ENCODE measurements at regions not wholly inside any gene's neighbourhood (a gene's known extent, or its start where the extent isn't known, plus 50 kb on each side); places are given as distances from the start of the nearest gene placed in this dataset.

DNA sequence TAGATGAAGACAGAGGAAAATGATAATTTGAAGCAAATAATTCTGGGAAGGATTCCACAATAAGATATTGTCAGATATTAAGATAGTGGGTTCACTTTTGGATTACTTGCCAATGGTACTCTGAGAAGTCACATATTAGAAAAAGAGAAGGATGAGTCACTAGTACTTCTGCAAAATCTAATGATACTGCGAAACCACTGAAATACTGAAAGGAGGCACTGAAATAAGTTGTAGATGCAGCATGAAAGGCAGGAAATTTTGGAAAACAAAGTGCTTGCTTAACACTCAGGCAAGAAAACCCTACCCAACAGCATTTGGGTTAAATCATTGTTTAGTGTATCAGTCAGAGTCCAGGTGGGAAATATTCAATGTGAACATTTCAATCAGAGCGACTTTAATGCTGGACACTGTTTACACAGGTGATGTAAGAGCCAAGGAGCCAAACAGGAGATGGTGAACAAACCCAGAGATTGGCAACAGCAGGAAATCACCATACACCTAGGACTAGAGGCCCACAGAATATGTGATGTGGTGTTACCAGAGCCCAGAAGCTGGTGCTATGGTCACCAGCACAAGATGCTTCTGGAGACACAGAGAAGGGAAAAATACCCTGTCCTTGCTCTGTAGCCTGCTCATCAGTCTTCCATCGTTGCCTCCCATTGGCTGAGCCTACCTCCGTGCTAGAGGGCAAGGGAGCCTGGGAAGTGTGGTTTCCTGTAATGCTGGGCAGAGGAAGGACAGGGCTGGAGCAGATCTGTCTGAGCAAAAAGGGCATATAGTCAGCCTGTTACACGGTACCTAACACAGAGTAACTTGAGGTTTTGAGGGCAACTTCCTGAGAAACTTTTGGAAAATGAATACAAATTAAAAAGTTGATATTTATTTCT is 204.7 kb upstream of the ITGA4 start:
- no peaks in the 10 kb centered on the region for H3K4me1 ChIP-seq (ENCODE audit: control insufficient read depth in 2 of 2, insufficient read depth in 2 of 2, low read length in 1 of 2)
- H3K36me3 ChIP-seq (ENCODE audit: control insufficient read depth in 2 of 2, insufficient read depth in 2 of 2, low read length in 1 of 2) = no peaks in the 10 kb centered on the region
- 72 to 74% methylated on average over 5 of the region's 5 CpGs for WGBS, 2 donors
- no peak overlapping the region for H3K27ac ChIP-seq (ENCODE audit: low read depth in 2 of 2, low read length in 1 of 2)
- H3K4me3 ChIP-seq (ENCODE audit: low read depth in 1 of 2, low read length in 2 of 2) = no peak overlapping the region
- no peaks in the 10 kb centered on the region for H3K27me3 ChIP-seq (ENCODE audit: control insufficient read depth in 1 of 2, insufficient read depth in 2 of 2, low read length in 2 of 2)
- no peaks in the 10 kb centered on the region for H3K9me3 ChIP-seq (ENCODE audit: control insufficient read depth in 2 of 2, insufficient read depth in 1 of 2, low read depth in 1 of 2, low read length in 1 of 2)

DNA sequence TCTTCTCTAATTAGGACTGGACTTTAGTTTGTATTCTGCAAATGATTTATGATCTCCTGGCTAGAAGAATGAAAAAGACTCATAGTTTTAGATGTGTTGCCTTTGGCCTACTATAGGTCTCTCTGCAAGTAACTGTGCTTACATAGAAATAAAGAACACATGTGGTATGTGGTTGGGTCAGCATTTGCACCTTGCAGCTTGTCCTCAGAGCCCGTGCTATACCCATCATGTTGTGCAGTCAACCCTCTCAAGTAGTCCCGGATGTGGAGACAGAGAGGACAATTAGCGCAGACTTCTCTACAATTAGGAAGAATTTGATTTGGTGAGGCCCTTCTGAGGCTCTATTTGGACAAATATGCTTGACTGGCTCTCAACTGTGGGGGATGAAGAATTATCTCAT is 203.7 kb upstream of the ITGA4 start:
- no peaks in the 10 kb centered on the region for H3K27me3 ChIP-seq (ENCODE audit: control insufficient read depth in 1 of 2, insufficient read depth in 2 of 2, low read length in 2 of 2)
- WGBS, 2 donors = 95 to 97% methylated on average over 3 of the region's 3 CpGs
- no peaks in the 10 kb centered on the region for H3K4me1 ChIP-seq (ENCODE audit: control insufficient read depth in 2 of 2, insufficient read depth in 2 of 2, low read length in 1 of 2)
- H3K4me3 ChIP-seq (ENCODE audit: low read depth in 1 of 2, low read length in 2 of 2) = no peak overlapping the region
- H3K9me3 ChIP-seq (ENCODE audit: control insufficient read depth in 2 of 2, insufficient read depth in 1 of 2, low read depth in 1 of 2, low read length in 1 of 2) = no peaks in the 10 kb centered on the region
- no peak overlapping the region for H3K27ac ChIP-seq (ENCODE audit: low read depth in 2 of 2, low read length in 1 of 2)
- no peaks in the 10 kb centered on the region for H3K36me3 ChIP-seq (ENCODE audit: control insufficient read depth in 2 of 2, insufficient read depth in 2 of 2, low read length in 1 of 2)

DNA sequence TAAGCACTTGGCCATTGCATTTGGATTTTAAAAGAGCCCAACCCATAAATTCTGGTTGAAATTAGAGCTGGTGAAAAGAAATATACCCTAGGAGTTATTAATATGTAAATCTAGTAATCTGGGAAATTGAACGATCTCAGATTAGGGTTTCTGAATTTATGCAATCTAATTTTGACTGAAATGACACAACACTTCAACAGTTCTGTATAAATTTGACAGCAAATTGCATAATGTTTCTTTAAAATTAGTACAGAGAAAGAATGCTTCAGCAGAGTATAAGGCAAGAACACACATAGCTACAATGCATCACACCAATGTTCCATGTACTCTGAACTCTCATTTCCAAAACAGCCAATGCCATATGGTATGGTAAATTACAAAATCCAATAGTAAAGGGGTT is 201.5 kb upstream of the ITGA4 start:
- 61 to 83% methylated on average over 1 of the region's 1 CpG for WGBS, 2 donors

DNA sequence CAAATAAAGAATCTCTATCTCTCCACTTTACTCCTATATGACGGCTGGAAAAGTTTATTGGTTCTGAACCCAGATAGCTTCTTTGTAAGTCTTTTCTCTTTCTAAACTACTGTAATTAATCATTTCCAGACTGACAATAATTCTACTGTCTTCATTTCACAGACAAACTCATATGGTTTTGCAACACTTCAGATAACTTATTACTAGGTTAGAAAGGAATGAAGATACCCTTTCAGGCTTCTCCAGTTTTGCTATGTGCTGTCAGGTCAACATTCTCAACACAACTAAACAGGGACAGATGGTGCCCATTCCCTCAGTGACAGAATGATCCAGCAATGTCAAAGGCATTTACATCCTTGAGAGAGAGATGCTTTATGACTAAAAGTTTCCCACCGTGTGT is 198.5 kb upstream of the ITGA4 start:
- no peaks in the 10 kb centered on the region for H3K9me3 ChIP-seq (ENCODE audit: control insufficient read depth in 2 of 2, insufficient read depth in 1 of 2, low read depth in 1 of 2, low read length in 1 of 2)

More for the DNA sequence above, 201.5 kb upstream of the ITGA4 start:
- Histone ChIP-seq H3K9me3 (ENCODE audit: control insufficient read depth in 2 of 2, insufficient read depth in 1 of 2, low read depth in 1 of 2, low read length in 1 of 2) (no peaks in the 10 kb centered on the region), H3K4me3 (ENCODE audit: low read depth in 1 of 2, low read length in 2 of 2) (no peak overlapping the region), H3K36me3 (ENCODE audit: control insufficient read depth in 2 of 2, insufficient read depth in 2 of 2, low read length in 1 of 2) (no peaks in the 10 kb centered on the region), H3K27ac (ENCODE audit: low read depth in 2 of 2, low read length in 1 of 2) (no peak overlapping the region), H3K27me3 (ENCODE audit: control insufficient read depth in 1 of 2, insufficient read depth in 2 of 2, low read length in 2 of 2) (no peaks in the 10 kb centered on the region), H3K4me1 (ENCODE audit: control insufficient read depth in 2 of 2, insufficient read depth in 2 of 2, low read length in 1 of 2) (no peaks in the 10 kb centered on the region)

DNA sequence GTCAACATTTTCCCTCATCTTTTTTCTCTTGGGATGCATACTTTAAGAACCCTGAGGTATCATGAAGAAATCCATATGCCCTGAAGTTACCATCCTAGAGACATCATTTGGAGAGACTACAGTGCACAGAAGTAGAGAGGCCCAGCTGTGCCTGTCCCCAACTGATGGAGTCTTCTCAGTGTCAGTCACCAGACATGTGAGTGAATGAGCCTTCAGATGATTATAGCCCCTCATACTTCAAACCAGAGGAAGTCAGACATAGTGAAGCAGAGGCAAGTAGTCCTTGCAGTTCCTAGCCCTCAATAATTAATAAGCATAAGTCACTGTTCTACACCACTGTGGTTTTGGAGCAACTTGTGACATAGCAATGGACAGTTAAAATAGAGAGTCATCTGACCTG is 194.4 kb upstream of the ITGA4 start:
- Histone ChIP-seq H3K27me3 (ENCODE audit: control insufficient read depth in 1 of 2, insufficient read depth in 2 of 2, low read length in 2 of 2) (no peaks in the 10 kb centered on the region), H3K4me3 (ENCODE audit: low read depth in 1 of 2, low read length in 2 of 2) (no peak overlapping the region), H3K36me3 (ENCODE audit: control insufficient read depth in 2 of 2, insufficient read depth in 2 of 2, low read length in 1 of 2) (no peaks in the 10 kb centered on the region), H3K9me3 (ENCODE audit: control insufficient read depth in 2 of 2, insufficient read depth in 1 of 2, low read depth in 1 of 2, low read length in 1 of 2) (no peaks in the 10 kb centered on the region), H3K27ac (ENCODE audit: low read depth in 2 of 2, low read length in 1 of 2) (no peak overlapping the region), H3K4me1 (ENCODE audit: control insufficient read depth in 2 of 2, insufficient read depth in 2 of 2, low read length in 1 of 2) (no peaks in the 10 kb centered on the region)

More for the DNA sequence above, 198.5 kb upstream of the ITGA4 start:
- no peaks in the 10 kb centered on the region for H3K36me3 ChIP-seq (ENCODE audit: control insufficient read depth in 2 of 2, insufficient read depth in 2 of 2, low read length in 1 of 2)
- H3K4me3 ChIP-seq (ENCODE audit: low read depth in 1 of 2, low read length in 2 of 2) = no peak overlapping the region
- H3K27me3 ChIP-seq (ENCODE audit: control insufficient read depth in 1 of 2, insufficient read depth in 2 of 2, low read length in 2 of 2) = no peaks in the 10 kb centered on the region
- H3K4me1 ChIP-seq (ENCODE audit: control insufficient read depth in 2 of 2, insufficient read depth in 2 of 2, low read length in 1 of 2) = no peaks in the 10 kb centered on the region
- no peak overlapping the region for H3K27ac ChIP-seq (ENCODE audit: low read depth in 2 of 2, low read length in 1 of 2)
- 42 to 51% methylated on average over 2 of the region's 2 CpGs for WGBS, 2 donors

DNA sequence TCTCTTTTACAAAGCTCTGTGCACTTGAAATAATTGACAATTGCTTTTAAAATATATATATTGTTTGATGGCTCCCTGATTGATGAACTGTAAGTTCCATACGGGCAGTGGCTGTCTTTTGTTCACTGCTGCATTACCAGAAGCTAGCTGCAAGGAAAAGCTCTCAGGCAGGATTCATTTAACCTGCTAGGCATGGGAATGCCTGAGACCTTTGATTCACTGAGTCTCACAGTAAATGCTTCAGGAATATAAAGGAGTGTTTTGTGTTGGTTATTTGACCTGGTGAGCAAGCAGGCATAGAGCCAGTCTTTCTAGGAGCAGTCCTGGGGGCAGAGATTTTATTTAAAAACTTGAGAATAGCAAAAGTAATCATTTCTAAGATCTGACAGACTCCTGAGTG is 193.2 kb upstream of the ITGA4 start:
- H3K4me3 ChIP-seq (ENCODE audit: low read depth in 1 of 2, low read length in 2 of 2) = no peak overlapping the region
- H3K9me3 ChIP-seq (ENCODE audit: control insufficient read depth in 2 of 2, insufficient read depth in 1 of 2, low read depth in 1 of 2, low read length in 1 of 2) = no peaks in the 10 kb centered on the region
- H3K36me3 ChIP-seq (ENCODE audit: control insufficient read depth in 2 of 2, insufficient read depth in 2 of 2, low read length in 1 of 2) = no peaks in the 10 kb centered on the region
- no peaks in the 10 kb centered on the region for H3K27me3 ChIP-seq (ENCODE audit: control insufficient read depth in 1 of 2, insufficient read depth in 2 of 2, low read length in 2 of 2)
- no peaks in the 10 kb centered on the region for H3K4me1 ChIP-seq (ENCODE audit: control insufficient read depth in 2 of 2, insufficient read depth in 2 of 2, low read length in 1 of 2)
- H3K27ac ChIP-seq (ENCODE audit: low read depth in 2 of 2, low read length in 1 of 2) = no peak overlapping the region
- 30 to 31% methylated on average over 1 of the region's 1 CpG for WGBS, 2 donors

DNA sequence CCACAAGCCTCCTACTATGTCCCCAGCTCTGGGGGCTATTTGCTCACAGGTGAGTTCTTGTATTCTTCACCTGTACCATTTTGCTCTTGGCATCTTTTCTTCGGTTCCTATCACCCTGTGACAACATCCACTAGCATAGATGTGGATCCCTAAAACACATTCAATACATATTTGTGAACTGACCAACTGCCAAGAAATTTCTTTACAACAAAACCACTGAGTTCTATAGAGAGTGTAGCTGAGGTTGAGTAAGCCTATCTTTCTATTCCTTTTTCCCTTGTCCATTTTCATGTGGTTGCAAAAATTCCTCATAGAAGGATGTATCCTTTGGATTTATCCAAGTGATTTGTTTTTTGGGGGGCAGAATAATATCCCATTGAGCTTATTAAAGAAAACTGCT is 192.7 kb upstream of the ITGA4 start:
- Histone ChIP-seq H3K27me3 (ENCODE audit: control insufficient read depth in 1 of 2, insufficient read depth in 2 of 2, low read length in 2 of 2) (no peaks in the 10 kb centered on the region), H3K27ac (ENCODE audit: low read depth in 2 of 2, low read length in 1 of 2) (no peak overlapping the region), H3K4me1 (ENCODE audit: control insufficient read depth in 2 of 2, insufficient read depth in 2 of 2, low read length in 1 of 2) (no peaks in the 10 kb centered on the region), H3K4me3 (ENCODE audit: low read depth in 1 of 2, low read length in 2 of 2) (no peak overlapping the region), H3K36me3 (ENCODE audit: control insufficient read depth in 2 of 2, insufficient read depth in 2 of 2, low read length in 1 of 2) (no peaks in the 10 kb centered on the region), H3K9me3 (ENCODE audit: control insufficient read depth in 2 of 2, insufficient read depth in 1 of 2, low read depth in 1 of 2, low read length in 1 of 2) (no peaks in the 10 kb centered on the region)
- 58 to 78% methylated on average over 1 of the region's 1 CpG for WGBS, 2 donors

DNA sequence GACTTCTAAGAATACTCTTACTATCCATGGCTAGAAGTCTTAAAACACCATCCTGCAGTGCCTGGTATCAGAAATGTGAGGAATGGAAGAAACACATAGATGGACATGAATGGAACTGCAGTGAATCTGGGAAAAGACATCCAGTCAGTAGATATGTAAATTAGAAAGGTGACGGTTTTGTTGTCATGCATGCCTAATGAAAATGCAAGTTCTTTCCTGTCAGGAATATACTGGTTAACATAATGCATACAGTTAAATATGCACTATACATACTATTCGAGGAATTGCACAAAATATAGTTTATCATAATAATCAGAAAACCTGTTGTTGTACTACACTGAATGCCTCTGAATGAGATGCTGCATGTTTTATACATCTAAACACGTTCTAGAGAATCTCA is 190.6 kb upstream of the ITGA4 start:
- Histone ChIP-seq H3K36me3 (ENCODE audit: control insufficient read depth in 2 of 2, insufficient read depth in 2 of 2, low read length in 1 of 2) (no peaks in the 10 kb centered on the region), H3K27ac (ENCODE audit: low read depth in 2 of 2, low read length in 1 of 2) (no peak overlapping the region), H3K4me1 (ENCODE audit: control insufficient read depth in 2 of 2, insufficient read depth in 2 of 2, low read length in 1 of 2) (no peaks in the 10 kb centered on the region), H3K9me3 (ENCODE audit: control insufficient read depth in 2 of 2, insufficient read depth in 1 of 2, low read depth in 1 of 2, low read length in 1 of 2) (no peaks in the 10 kb centered on the region), H3K4me3 (ENCODE audit: low read depth in 1 of 2, low read length in 2 of 2) (no peak overlapping the region), H3K27me3 (ENCODE audit: control insufficient read depth in 1 of 2, insufficient read depth in 2 of 2, low read length in 2 of 2) (no peaks in the 10 kb centered on the region)
- 59 to 62% methylated on average over 3 of the region's 3 CpGs for WGBS, 2 donors

DNA sequence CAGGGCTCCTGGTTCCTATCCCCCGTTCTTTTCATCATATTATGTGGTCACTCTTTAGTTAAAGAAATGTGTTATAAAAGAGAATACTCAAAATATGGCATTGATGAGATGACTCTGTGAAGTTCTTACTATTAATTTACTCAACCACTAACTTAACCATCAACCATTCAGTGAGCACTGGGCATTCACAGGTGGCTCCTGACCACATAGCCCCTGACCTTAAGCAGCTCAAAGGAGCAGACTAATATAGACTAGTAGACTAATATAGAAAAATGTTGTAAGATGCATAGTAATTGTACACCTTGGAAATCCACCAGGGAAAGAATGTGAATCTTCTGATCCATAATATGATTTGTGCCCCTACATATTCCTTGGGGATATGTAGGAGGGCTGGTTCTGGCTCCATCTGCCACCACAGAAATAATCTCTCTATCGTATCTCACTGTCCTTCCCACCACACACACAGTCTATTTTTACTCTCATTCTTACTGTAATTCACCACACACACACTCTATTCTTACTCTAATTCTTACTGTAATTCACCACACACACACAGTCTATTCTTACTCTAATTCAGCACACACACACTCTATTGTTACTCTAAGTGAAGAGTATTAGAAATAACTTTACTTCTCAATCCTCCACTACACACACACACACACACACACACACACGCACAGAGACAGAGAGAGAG is 188.9 kb upstream of the ITGA4 start:
- no peak overlapping the region for H3K4me3 ChIP-seq (ENCODE audit: low read depth in 1 of 2, low read length in 2 of 2)
- H3K36me3 ChIP-seq (ENCODE audit: control insufficient read depth in 2 of 2, insufficient read depth in 2 of 2, low read length in 1 of 2) = no peaks in the 10 kb centered on the region
- no peaks in the 10 kb centered on the region for H3K4me1 ChIP-seq (ENCODE audit: control insufficient read depth in 2 of 2, insufficient read depth in 2 of 2, low read length in 1 of 2)
- no peak overlapping the region for H3K27ac ChIP-seq (ENCODE audit: low read depth in 2 of 2, low read length in 1 of 2)
- H3K27me3 ChIP-seq (ENCODE audit: control insufficient read depth in 1 of 2, insufficient read depth in 2 of 2, low read length in 2 of 2) = no peaks in the 10 kb centered on the region
- 71 to 74% methylated on average over 3 of the region's 3 CpGs for WGBS, 2 donors
- H3K9me3 ChIP-seq (ENCODE audit: control insufficient read depth in 2 of 2, insufficient read depth in 1 of 2, low read depth in 1 of 2, low read length in 1 of 2) = no peaks in the 10 kb centered on the region

DNA sequence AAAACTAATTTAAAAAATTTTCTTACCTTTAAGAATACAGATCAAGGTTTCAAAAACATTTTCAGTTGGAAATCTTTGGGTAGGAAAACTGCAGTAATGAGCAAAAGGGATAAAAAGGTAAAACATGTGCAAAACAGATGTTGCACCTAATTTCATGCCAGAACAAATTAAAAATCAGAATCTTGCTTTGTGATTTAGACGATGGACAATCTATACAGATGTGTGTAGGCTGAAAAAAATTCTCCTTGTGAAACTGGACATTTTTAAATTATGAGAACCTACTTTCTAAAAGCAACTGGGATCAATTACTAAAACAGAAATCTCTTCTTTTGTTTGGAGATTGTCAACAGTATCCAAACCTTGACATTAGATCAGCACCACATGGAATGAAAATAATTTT is 183.2 kb upstream of the ITGA4 start:
- H3K27ac ChIP-seq (ENCODE audit: low read depth in 2 of 2, low read length in 1 of 2) = no peak overlapping the region
- WGBS, 2 donors = 71 to 89% methylated on average over 1 of the region's 1 CpG

More for the DNA sequence above, 183.2 kb upstream of the ITGA4 start:
- Histone ChIP-seq H3K9me3 (ENCODE audit: control insufficient read depth in 2 of 2, insufficient read depth in 1 of 2, low read depth in 1 of 2, low read length in 1 of 2) (no peaks in the 10 kb centered on the region), H3K4me3 (ENCODE audit: low read depth in 1 of 2, low read length in 2 of 2) (no peak overlapping the region), H3K4me1 (ENCODE audit: control insufficient read depth in 2 of 2, insufficient read depth in 2 of 2, low read length in 1 of 2) (no peaks in the 10 kb centered on the region), H3K27me3 (ENCODE audit: control insufficient read depth in 1 of 2, insufficient read depth in 2 of 2, low read length in 2 of 2) (no peaks in the 10 kb centered on the region), H3K36me3 (ENCODE audit: control insufficient read depth in 2 of 2, insufficient read depth in 2 of 2, low read length in 1 of 2) (no peaks in the 10 kb centered on the region)

Measured in esophagus (tissue), 2 donors.